22Rv1 (cell line): ENCODE measurements at regions not wholly inside any gene's neighbourhood (a gene's known extent, or its start where the extent isn't known, plus 50 kb on each side); places are given as distances from the start of the nearest gene placed in this dataset.

Experiments
- ZFX ChIP-seq: fragments of 450-650 bp; IDR thresholded peaks from 2 replicates; pipeline ENCODE4 v1.6.1; 2017; ENCODE audit warnings: antibody characterized with exemption, borderline replicate concordance
- TF ChIP-seq, protein P1 (sequence below): fragments of 450-650 bp; IDR thresholded peaks from 2 replicates; pipeline ENCODE4 v1.5.1; 2017; ENCODE audit warnings: mild to moderate bottlenecking

GRCh38 chr3:44136421-44136820 lies 105.3 kb upstream of the TOPAZ1 start:
- TF ChIP-seq, protein P1, sequence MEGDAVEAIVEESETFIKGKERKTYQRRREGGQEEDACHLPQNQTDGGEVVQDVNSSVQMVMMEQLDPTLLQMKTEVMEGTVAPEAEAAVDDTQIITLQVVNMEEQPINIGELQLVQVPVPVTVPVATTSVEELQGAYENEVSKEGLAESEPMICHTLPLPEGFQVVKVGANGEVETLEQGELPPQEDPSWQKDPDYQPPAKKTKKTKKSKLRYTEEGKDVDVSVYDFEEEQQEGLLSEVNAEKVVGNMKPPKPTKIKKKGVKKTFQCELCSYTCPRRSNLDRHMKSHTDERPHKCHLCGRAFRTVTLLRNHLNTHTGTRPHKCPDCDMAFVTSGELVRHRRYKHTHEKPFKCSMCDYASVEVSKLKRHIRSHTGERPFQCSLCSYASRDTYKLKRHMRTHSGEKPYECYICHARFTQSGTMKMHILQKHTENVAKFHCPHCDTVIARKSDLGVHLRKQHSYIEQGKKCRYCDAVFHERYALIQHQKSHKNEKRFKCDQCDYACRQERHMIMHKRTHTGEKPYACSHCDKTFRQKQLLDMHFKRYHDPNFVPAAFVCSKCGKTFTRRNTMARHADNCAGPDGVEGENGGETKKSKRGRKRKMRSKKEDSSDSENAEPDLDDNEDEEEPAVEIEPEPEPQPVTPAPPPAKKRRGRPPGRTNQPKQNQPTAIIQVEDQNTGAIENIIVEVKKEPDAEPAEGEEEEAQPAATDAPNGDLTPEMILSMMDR, result no peak
- TF ChIP-seq ZFX, result no peak
